ENCODE measurements at regions not wholly inside any gene's neighbourhood (a gene's known extent, or its start where the extent isn't known, plus 50 kb on each side); places are given as distances from the start of the nearest gene placed in this dataset.

DNA sequence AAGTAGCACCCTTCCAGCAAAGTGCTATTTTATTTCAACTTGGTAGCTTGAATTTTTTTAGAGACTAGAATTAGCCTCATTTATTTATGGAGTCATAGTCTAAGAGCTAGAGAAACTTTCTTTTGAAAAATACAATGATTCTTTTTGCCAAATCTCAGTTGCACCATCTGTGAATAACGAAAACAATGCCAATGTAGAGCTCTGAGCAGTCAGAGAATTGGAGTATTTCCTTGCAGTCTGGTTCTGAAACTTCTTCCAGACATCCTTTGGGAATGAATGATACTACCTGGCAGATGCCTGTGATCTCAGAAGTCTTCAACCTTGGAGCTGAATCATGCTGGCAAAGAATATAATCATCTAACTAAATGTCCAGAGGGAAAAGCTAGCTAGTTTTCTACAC is 511.5 kb upstream of the CYLC2 start:
- TF ChIP-seq, protein P1, sequence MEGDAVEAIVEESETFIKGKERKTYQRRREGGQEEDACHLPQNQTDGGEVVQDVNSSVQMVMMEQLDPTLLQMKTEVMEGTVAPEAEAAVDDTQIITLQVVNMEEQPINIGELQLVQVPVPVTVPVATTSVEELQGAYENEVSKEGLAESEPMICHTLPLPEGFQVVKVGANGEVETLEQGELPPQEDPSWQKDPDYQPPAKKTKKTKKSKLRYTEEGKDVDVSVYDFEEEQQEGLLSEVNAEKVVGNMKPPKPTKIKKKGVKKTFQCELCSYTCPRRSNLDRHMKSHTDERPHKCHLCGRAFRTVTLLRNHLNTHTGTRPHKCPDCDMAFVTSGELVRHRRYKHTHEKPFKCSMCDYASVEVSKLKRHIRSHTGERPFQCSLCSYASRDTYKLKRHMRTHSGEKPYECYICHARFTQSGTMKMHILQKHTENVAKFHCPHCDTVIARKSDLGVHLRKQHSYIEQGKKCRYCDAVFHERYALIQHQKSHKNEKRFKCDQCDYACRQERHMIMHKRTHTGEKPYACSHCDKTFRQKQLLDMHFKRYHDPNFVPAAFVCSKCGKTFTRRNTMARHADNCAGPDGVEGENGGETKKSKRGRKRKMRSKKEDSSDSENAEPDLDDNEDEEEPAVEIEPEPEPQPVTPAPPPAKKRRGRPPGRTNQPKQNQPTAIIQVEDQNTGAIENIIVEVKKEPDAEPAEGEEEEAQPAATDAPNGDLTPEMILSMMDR (IDR thresholded peaks at IDR 0.05) = no peak
- TF ChIP-seq POLR2A (IDR thresholded peaks at IDR 0.05) = no peak

Measured in thyroid gland (tissue), 4 donors.